ENCODE measurements at regions not wholly inside any gene's neighbourhood (a gene's known extent, or its start where the extent isn't known, plus 50 kb on each side); places are given as distances from the start of the nearest gene placed in this dataset.

DNA sequence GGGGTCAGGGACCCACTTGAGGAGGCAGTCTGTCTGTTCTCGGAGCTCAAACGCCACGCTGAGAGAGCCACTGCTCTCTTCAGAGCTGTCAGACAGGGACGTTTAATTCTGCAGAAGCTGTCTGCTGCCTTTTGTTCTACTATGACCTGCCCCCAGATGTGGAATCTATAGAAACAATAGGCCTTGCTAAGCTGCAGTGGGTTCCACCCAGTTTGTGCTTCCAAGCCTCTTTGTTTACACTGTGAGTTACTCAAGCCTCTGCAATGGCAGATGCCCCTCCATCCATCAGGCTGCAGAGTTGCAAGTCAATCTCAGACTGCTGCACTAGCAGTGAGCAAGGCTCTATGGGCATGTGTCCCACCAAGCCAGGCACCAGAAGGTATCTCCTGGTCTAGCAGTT is 158.1 kb downstream of the DTHD1 start:
- TF ChIP-seq, protein P1, sequence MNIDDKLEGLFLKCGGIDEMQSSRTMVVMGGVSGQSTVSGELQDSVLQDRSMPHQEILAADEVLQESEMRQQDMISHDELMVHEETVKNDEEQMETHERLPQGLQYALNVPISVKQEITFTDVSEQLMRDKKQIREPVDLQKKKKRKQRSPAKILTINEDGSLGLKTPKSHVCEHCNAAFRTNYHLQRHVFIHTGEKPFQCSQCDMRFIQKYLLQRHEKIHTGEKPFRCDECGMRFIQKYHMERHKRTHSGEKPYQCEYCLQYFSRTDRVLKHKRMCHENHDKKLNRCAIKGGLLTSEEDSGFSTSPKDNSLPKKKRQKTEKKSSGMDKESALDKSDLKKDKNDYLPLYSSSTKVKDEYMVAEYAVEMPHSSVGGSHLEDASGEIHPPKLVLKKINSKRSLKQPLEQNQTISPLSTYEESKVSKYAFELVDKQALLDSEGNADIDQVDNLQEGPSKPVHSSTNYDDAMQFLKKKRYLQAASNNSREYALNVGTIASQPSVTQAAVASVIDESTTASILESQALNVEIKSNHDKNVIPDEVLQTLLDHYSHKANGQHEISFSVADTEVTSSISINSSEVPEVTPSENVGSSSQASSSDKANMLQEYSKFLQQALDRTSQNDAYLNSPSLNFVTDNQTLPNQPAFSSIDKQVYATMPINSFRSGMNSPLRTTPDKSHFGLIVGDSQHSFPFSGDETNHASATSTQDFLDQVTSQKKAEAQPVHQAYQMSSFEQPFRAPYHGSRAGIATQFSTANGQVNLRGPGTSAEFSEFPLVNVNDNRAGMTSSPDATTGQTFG (tag by site-specific recombination; IDR thresholded peaks at IDR 0.05; ENCODE audit: borderline replicate concordance): no peak
- TF ChIP-seq ZNF274 (IDR thresholded peaks at IDR 0.05; ENCODE audit: low read length) (no peak), ZNF274 (tag by site-specific recombination; IDR thresholded peaks at IDR 0.05; ENCODE audit: borderline replicate concordance) (no peak), KLF7 (tag by site-specific recombination; IDR thresholded peaks at IDR 0.05; ENCODE audit: borderline replicate concordance) (no peak), GLI2 (tag by site-specific recombination; IDR thresholded peaks at IDR 0.05; ENCODE audit: borderline replicate concordance, low read depth) (no peak), MYNN (tag by site-specific recombination; IDR thresholded peaks at IDR 0.05; ENCODE audit: borderline replicate concordance) (no peak), ZBTB20 (tag by site-specific recombination; IDR thresholded peaks at IDR 0.05) (no peak)
- TF ChIP-seq, protein P2, sequence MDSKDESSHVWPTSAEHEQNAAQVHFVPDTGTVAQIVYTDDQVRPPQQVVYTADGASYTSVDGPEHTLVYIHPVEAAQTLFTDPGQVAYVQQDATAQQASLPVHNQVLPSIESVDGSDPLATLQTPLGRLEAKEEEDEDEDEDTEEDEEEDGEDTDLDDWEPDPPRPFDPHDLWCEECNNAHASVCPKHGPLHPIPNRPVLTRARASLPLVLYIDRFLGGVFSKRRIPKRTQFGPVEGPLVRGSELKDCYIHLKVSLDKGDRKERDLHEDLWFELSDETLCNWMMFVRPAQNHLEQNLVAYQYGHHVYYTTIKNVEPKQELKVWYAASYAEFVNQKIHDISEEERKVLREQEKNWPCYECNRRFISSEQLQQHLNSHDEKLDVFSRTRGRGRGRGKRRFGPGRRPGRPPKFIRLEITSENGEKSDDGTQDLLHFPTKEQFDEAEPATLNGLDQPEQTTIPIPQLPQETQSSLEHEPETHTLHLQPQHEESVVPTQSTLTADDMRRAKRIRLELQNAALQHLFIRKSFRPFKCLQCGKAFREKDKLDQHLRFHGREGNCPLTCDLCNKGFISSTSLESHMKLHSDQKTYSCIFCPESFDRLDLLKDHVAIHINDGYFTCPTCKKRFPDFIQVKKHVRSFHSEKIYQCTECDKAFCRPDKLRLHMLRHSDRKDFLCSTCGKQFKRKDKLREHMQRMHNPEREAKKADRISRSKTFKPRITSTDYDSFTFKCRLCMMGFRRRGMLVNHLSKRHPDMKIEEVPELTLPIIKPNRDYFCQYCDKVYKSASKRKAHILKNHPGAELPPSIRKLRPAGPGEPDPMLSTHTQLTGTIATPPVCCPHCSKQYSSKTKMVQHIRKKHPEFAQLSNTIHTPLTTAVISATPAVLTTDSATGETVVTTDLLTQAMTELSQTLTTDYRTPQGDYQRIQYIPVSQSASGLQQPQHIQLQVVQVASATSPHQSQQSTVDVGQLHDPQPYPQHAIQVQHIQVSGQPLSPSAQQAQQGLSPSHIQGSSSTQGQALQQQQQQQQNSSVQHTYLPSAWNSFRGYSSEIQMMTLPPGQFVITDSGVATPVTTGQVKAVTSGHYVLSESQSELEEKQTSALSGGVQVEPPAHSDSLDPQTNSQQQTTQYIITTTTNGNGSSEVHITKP (tag by site-specific recombination; IDR thresholded peaks at IDR 0.05): no peak
- TF ChIP-seq, protein P3, sequence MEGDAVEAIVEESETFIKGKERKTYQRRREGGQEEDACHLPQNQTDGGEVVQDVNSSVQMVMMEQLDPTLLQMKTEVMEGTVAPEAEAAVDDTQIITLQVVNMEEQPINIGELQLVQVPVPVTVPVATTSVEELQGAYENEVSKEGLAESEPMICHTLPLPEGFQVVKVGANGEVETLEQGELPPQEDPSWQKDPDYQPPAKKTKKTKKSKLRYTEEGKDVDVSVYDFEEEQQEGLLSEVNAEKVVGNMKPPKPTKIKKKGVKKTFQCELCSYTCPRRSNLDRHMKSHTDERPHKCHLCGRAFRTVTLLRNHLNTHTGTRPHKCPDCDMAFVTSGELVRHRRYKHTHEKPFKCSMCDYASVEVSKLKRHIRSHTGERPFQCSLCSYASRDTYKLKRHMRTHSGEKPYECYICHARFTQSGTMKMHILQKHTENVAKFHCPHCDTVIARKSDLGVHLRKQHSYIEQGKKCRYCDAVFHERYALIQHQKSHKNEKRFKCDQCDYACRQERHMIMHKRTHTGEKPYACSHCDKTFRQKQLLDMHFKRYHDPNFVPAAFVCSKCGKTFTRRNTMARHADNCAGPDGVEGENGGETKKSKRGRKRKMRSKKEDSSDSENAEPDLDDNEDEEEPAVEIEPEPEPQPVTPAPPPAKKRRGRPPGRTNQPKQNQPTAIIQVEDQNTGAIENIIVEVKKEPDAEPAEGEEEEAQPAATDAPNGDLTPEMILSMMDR (tag by site-specific recombination; IDR thresholded peaks at IDR 0.05): no peak
- TF ChIP-seq, protein P4, sequence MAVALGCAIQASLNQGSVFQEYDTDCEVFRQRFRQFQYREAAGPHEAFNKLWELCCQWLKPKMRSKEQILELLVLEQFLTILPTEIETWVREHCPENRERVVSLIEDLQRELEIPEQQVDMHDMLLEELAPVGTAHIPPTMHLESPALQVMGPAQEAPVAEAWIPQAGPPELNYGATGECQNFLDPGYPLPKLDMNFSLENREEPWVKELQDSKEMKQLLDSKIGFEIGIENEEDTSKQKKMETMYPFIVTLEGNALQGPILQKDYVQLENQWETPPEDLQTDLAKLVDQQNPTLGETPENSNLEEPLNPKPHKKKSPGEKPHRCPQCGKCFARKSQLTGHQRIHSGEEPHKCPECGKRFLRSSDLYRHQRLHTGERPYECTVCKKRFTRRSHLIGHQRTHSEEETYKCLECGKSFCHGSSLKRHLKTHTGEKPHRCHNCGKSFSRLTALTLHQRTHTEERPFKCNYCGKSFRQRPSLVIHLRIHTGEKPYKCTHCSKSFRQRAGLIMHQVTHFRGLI (tag by site-specific recombination; IDR thresholded peaks at IDR 0.05): no peak
- TF ChIP-seq, protein P5, sequence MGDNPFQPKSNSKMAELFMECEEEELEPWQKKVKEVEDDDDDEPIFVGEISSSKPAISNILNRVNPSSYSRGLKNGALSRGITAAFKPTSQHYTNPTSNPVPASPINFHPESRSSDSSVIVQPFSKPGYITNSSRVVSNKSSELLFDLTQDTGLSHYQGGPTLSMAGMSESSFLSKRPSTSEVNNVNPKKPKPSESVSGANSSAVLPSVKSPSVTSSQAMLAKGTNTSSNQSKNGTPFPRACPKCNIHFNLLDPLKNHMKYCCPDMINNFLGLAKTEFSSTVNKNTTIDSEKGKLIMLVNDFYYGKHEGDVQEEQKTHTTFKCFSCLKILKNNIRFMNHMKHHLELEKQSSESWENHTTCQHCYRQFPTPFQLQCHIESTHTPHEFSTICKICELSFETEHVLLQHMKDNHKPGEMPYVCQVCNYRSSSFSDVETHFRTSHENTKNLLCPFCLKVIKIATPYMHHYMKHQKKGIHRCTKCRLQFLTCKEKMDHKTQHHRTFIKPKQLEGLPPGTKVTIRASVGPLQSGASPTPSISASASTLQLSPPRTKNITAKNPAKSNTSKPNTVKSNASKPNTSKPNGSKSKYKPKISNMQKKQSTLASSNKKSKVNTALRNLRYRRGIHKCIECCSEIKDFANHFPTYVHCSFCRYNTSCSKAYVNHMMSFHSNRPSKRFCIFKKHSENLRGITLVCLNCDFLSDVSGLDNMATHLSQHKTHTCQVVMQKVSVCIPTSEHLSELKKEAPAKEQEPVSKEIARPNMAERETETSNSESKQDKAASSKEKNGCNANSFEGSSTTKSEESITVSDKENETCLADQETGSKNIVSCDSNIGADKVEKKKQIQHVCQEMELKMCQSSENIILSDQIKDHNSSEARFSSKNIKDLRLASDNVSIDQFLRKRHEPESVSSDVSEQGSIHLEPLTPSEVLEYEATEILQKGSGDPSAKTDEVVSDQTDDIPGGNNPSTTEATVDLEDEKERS (tag by site-specific recombination; IDR thresholded peaks at IDR 0.05): no peak

Measured in HEK293 (cell line).